T-helper 17 cell (primary cell): ENCODE measurements at regions not wholly inside any gene's neighbourhood (a gene's known extent, or its start where the extent isn't known, plus 50 kb on each side); places are given as distances from the start of the nearest gene placed in this dataset.
"Not testable (repeated sequence)": the region's sequence is repeated elsewhere in the genome, so short reads cannot be mapped to it uniquely, and the experiment has no call there.

Experiments
- ATAC-seq: fragments of 150-1000 bp; cut with Tn5 transposase; 2 replicates; pipeline ENCODE4 v1.10.0; 2021; ENCODE audit warnings: mild to moderate bottlenecking, moderate library complexity
- DNase-seq, 3 donors: peaks; one replicate each; pipeline versions ENCODE4 v3.0.0 to v3.0.0-alpha.2; 2020 to 2021
- H3K9me3 ChIP-seq: one replicate; pipeline ENCODE4 v1.7.0; 2013; ENCODE audit warnings: low read length, mild to moderate bottlenecking; ENCODE audit not compliant: control insufficient read depth, poor library complexity, severe bottlenecking
- H3K27ac Mint-ChIP-seq: one replicate; pipeline ENCODE4 v1.8.0; 2022; ENCODE audit warnings: mild to moderate bottlenecking, moderate library complexity, mixed read lengths
- H3K27me3 Mint-ChIP-seq: one replicate; pipeline ENCODE4 v1.8.0; 2022; ENCODE audit warnings: mixed read lengths
- H3K36me3 Mint-ChIP-seq: one replicate; pipeline ENCODE4 v1.8.0; 2022; ENCODE audit warnings: low read depth, mixed read lengths
- H3K4me1 Mint-ChIP-seq: one replicate; pipeline ENCODE4 v1.8.0; 2022; ENCODE audit warnings: mild to moderate bottlenecking, mixed read lengths
- H3K4me3 Mint-ChIP-seq: one replicate; pipeline ENCODE4 v1.8.0; 2022; ENCODE audit warnings: mild to moderate bottlenecking, moderate library complexity, mixed read lengths

- Mint-ChIP-seq H3K36me3 (no peaks in the 10 kb centered on the region), H3K27ac (no peak overlapping the region), H3K4me3 (no peak overlapping the region), H3K27me3 (no peaks in the 10 kb centered on the region), H3K4me1 (no peaks in the 10 kb centered on the region)
- DNase-seq (no peak), ATAC-seq (no peak)
- no peaks in the 10 kb centered on the region for H3K9me3 ChIP-seq
Measured at GRCh38 chr11:23789938-23790371, 706.9 kb upstream of the LUZP2 start.

- Mint-ChIP-seq H3K27ac (no peak overlapping the region), H3K4me3 (no peak overlapping the region), H3K36me3 (no peaks in the 10 kb centered on the region), H3K4me1 (no peaks in the 10 kb centered on the region), H3K27me3 (no peaks in the 10 kb centered on the region)
- no peak for ATAC-seq
- no peaks in the 10 kb centered on the region for H3K9me3 ChIP-seq
- DNase-seq = no peak
Measured at GRCh38 chr11:23797624-23798419, 699.0 kb upstream of the LUZP2 start.

- H3K4me1 Mint-ChIP-seq, DNase-seq, ATAC-seq, H3K4me3 Mint-ChIP-seq, H3K9me3 ChIP-seq, H3K27ac Mint-ChIP-seq, H3K27me3 Mint-ChIP-seq, H3K36me3 Mint-ChIP-seq: not testable (repeated sequence)
Measured at GRCh38 chr11:23834306-23834705, 662.5 kb upstream of the LUZP2 start.

- Mint-ChIP-seq H3K4me1 (no peaks in the 10 kb centered on the region), H3K36me3 (no peaks in the 10 kb centered on the region), H3K27me3 (no peaks in the 10 kb centered on the region), H3K4me3 (no peak overlapping the region), H3K27ac (no peak overlapping the region)
- DNase-seq (no peak), ATAC-seq (no peak)
- H3K9me3 ChIP-seq = no peaks in the 10 kb centered on the region
Measured at GRCh38 chr11:23836981-23837380, 659.9 kb upstream of the LUZP2 start.

- DNase-seq (no peak), ATAC-seq (no peak)
- H3K27me3 Mint-ChIP-seq = no peaks in the 10 kb centered on the region
- H3K9me3 ChIP-seq = no peaks in the 10 kb centered on the region
- no peaks in the 10 kb centered on the region for H3K4me1 Mint-ChIP-seq
- no peaks in the 10 kb centered on the region for H3K36me3 Mint-ChIP-seq
- H3K4me3 Mint-ChIP-seq = no peak overlapping the region
- H3K27ac Mint-ChIP-seq = no peak overlapping the region
Measured at GRCh38 chr11:23840872-23841271, 656.0 kb upstream of the LUZP2 start.

- no peak for DNase-seq
- Mint-ChIP-seq H3K4me3 (no peak overlapping the region), H3K27ac (no peak overlapping the region)
Measured at GRCh38 chr11:23846902-23847422, 649.9 kb upstream of the LUZP2 start.

GRCh38 chr11:23851216-23851615, 645.6 kb upstream of the LUZP2 start:
- H3K9me3 ChIP-seq = no peaks in the 10 kb centered on the region
- H3K36me3 Mint-ChIP-seq = no peaks in the 10 kb centered on the region
- H3K27ac Mint-ChIP-seq = no peak overlapping the region
- H3K4me3 Mint-ChIP-seq = no peak overlapping the region
- H3K27me3 Mint-ChIP-seq = no peaks in the 10 kb centered on the region
- ATAC-seq (no peak), DNase-seq (no peak)
- H3K4me1 Mint-ChIP-seq = no peaks in the 10 kb centered on the region

More at GRCh38 chr11:23846902-23847422, 649.9 kb upstream of the LUZP2 start:
- ATAC-seq = no peak
- H3K9me3 ChIP-seq = no peaks in the 10 kb centered on the region
- no peaks in the 10 kb centered on the region for H3K27me3 Mint-ChIP-seq
- no peaks in the 10 kb centered on the region for H3K36me3 Mint-ChIP-seq
- H3K4me1 Mint-ChIP-seq = no peaks in the 10 kb centered on the region

- ATAC-seq (no peak), DNase-seq (no peak)
- no peaks in the 10 kb centered on the region for H3K27me3 Mint-ChIP-seq
- no peak overlapping the region for H3K27ac Mint-ChIP-seq
- no peaks in the 10 kb centered on the region for H3K4me1 Mint-ChIP-seq
- no peaks in the 10 kb centered on the region for H3K36me3 Mint-ChIP-seq
- H3K9me3 ChIP-seq = no peaks in the 10 kb centered on the region
- H3K4me3 Mint-ChIP-seq = no peak overlapping the region
Measured at GRCh38 chr11:23856654-23857053, 640.2 kb upstream of the LUZP2 start.

- Mint-ChIP-seq H3K36me3 (no peaks in the 10 kb centered on the region), H3K27me3 (no peaks in the 10 kb centered on the region), H3K4me3 (no peak overlapping the region), H3K27ac (no peak overlapping the region), H3K4me1 (no peaks in the 10 kb centered on the region)
- DNase-seq = no peak
- no peak for ATAC-seq
- peaks cover 3% of the 10 kb centered on the region for H3K9me3 ChIP-seq
Measured at GRCh38 chr11:23859087-23859486, 637.8 kb upstream of the LUZP2 start.

GRCh38 chr11:23861615-23862014, 635.2 kb upstream of the LUZP2 start:
- Mint-ChIP-seq H3K4me1 (no peaks in the 10 kb centered on the region), H3K27ac (no peak overlapping the region), H3K36me3 (no peaks in the 10 kb centered on the region), H3K4me3 (no peak overlapping the region), H3K27me3 (no peaks in the 10 kb centered on the region)
- H3K9me3 ChIP-seq = peaks cover 3% of the 10 kb centered on the region
- ATAC-seq (no peak), DNase-seq (no peak)

GRCh38 chr11:23865341-23865975, 631.4 kb upstream of the LUZP2 start:
- Mint-ChIP-seq H3K27me3 (no peaks in the 10 kb centered on the region), H3K4me3 (no peak overlapping the region)
- ATAC-seq = no peak

GRCh38 chr11:23866641-23867040, 630.2 kb upstream of the LUZP2 start:
- H3K4me1 Mint-ChIP-seq = no peaks in the 10 kb centered on the region
- H3K36me3 Mint-ChIP-seq = no peaks in the 10 kb centered on the region
- peaks cover 3% of the 10 kb centered on the region for H3K9me3 ChIP-seq
- H3K4me3 Mint-ChIP-seq = no peak overlapping the region
- no peak for ATAC-seq
- H3K27me3 Mint-ChIP-seq = no peaks in the 10 kb centered on the region
- no peak for DNase-seq
- no peak overlapping the region for H3K27ac Mint-ChIP-seq

More at GRCh38 chr11:23865341-23865975, 631.4 kb upstream of the LUZP2 start:
- Mint-ChIP-seq H3K4me1 (no peaks in the 10 kb centered on the region), H3K27ac (no peak overlapping the region), H3K36me3 (no peaks in the 10 kb centered on the region)
- no peak for DNase-seq
- H3K9me3 ChIP-seq = peaks cover 3% of the 10 kb centered on the region

GRCh38 chr11:23869671-23870070, 627.2 kb upstream of the LUZP2 start:
- H3K4me1 Mint-ChIP-seq = no peaks in the 10 kb centered on the region
- H3K4me3 Mint-ChIP-seq = no peak overlapping the region
- no peaks in the 10 kb centered on the region for H3K9me3 ChIP-seq
- H3K27me3 Mint-ChIP-seq = no peaks in the 10 kb centered on the region
- ATAC-seq (no peak), DNase-seq (no peak)
- no peaks in the 10 kb centered on the region for H3K36me3 Mint-ChIP-seq
- H3K27ac Mint-ChIP-seq = no peak overlapping the region

GRCh38 chr11:23873406-23873805, 623.4 kb upstream of the LUZP2 start:
- no peaks in the 10 kb centered on the region for H3K36me3 Mint-ChIP-seq
- no peaks in the 10 kb centered on the region for H3K27me3 Mint-ChIP-seq
- no peak overlapping the region for H3K4me3 Mint-ChIP-seq
- H3K27ac Mint-ChIP-seq = no peak overlapping the region
- no peak for DNase-seq
- H3K4me1 Mint-ChIP-seq = no peaks in the 10 kb centered on the region
- no peaks in the 10 kb centered on the region for H3K9me3 ChIP-seq
- ATAC-seq = no peak
